Mesothelial cell of epicardium (in vitro differentiated cells): ENCODE measurements at regions not wholly inside any gene's neighbourhood (a gene's known extent, or its start where the extent isn't known, plus 50 kb on each side); places are given as distances from the start of the nearest gene placed in this dataset.

ENCODE experiments used
- DNase-seq, 2 experiments: peaks; one replicate each; pipeline ENCODE4 v3.0.0; 2021; ENCODE audit warnings: low spot score in 2 of 2; ENCODE audit not compliant: unreplicated experiment in 2 of 2
- H3K27ac Mint-ChIP-seq: 2 replicates; pipeline ENCODE4 v1.8.0; 2021; ENCODE audit warnings: mixed read lengths
- H3K27me3 Mint-ChIP-seq: 2 replicates; pipeline ENCODE4 v1.8.0; 2021; ENCODE audit warnings: low read depth, mixed read lengths
- H3K36me3 Mint-ChIP-seq: 2 replicates; pipeline ENCODE4 v1.8.0; 2021; ENCODE audit warnings: mixed read lengths
- H3K4me1 Mint-ChIP-seq: 2 replicates; pipeline ENCODE4 v1.8.0; 2021; ENCODE audit warnings: mixed read lengths
- H3K4me3 Mint-ChIP-seq: 2 replicates; pipeline ENCODE4 v1.8.0; 2021; ENCODE audit warnings: mild to moderate bottlenecking, moderate library complexity, mixed read lengths
- H3K9me3 Mint-ChIP-seq: 2 replicates; pipeline ENCODE4 v1.8.0; 2021; ENCODE audit warnings: mixed read lengths
- TF ChIP-seq, protein P1 (sequence below): fragments of 200-600 bp; sonication (generic); IDR thresholded peaks from one replicate; pipeline ENCODE4 v1.5.0; 2021; ENCODE audit warnings: antibody characterized with exemption; ENCODE audit not compliant: unreplicated experiment

DNA sequence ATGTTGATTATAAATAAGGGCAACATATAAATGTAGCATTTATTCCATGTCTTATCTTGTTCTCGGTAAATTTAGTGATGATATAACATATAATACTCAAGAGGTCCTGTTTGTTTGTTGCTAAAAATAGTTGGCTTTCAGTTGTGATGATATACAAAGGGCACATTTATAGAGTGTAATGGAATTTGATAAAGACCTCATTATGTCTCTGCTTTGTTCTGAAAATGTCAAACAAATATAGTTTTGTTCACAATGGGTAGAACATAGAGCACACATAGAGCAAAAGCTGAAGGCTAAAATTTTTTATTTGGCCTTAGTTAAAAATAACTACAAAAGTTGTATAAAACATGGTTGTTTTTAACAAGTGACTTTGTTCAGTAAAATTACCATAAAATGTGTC is 477.1 kb upstream of the SMC2 start:
- TF ChIP-seq, protein P1, sequence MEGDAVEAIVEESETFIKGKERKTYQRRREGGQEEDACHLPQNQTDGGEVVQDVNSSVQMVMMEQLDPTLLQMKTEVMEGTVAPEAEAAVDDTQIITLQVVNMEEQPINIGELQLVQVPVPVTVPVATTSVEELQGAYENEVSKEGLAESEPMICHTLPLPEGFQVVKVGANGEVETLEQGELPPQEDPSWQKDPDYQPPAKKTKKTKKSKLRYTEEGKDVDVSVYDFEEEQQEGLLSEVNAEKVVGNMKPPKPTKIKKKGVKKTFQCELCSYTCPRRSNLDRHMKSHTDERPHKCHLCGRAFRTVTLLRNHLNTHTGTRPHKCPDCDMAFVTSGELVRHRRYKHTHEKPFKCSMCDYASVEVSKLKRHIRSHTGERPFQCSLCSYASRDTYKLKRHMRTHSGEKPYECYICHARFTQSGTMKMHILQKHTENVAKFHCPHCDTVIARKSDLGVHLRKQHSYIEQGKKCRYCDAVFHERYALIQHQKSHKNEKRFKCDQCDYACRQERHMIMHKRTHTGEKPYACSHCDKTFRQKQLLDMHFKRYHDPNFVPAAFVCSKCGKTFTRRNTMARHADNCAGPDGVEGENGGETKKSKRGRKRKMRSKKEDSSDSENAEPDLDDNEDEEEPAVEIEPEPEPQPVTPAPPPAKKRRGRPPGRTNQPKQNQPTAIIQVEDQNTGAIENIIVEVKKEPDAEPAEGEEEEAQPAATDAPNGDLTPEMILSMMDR: no peak
- Mint-ChIP-seq H3K4me3 (no peak overlapping the region), H3K4me1 (no peaks in the 10 kb centered on the region), H3K9me3 (peaks cover 47% of the 10 kb centered on the region), H3K27ac (no peak overlapping the region), H3K36me3 (no peaks in the 10 kb centered on the region), H3K27me3 (no peaks in the 10 kb centered on the region)
- DNase-seq: no peak

DNA sequence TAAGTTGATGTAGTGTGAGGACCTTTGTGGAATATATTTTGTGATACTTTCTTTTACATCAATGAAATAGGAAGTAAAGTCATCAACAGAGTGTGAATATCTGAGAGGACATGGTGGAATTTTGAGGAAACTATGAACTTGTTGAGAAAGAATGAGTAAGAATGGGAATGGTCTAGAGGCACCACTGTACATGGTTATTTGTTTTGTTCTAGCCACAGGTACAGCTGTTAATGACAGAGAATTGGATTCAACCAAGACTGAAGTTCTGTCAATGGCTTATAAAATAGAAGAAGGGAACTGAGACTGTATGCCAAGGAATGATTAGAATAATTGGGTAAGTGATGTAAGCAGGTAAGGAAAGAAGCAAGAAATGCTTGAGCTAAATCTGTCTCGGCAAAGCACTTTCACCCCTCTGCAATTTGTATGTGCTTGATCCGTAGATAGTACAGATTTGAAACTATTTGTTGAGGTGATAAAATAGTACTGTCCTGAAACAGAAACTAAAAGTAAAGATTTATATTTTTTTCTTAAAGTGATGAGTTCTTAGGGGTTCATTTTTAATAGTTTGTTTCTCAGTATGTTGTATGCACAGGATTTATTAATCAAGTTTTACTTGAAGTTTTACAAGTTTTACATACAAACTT is 468.8 kb upstream of the SMC2 start:
- H3K27ac Mint-ChIP-seq: no peak overlapping the region
- no peaks in the 10 kb centered on the region for H3K4me1 Mint-ChIP-seq
- no peak overlapping the region for H3K4me3 Mint-ChIP-seq
- peaks cover 9% of the 10 kb centered on the region for H3K9me3 Mint-ChIP-seq
- no peaks in the 10 kb centered on the region for H3K36me3 Mint-ChIP-seq
- DNase-seq: no peak
- TF ChIP-seq, protein P1: no peak
- no peaks in the 10 kb centered on the region for H3K27me3 Mint-ChIP-seq

GRCh38 chr9:103627731-103628130 is 466.4 kb upstream of the SMC2 start:
- Mint-ChIP-seq H3K9me3 (no peaks in the 10 kb centered on the region), H3K4me3 (no peak overlapping the region), H3K27ac (no peak overlapping the region), H3K27me3 (no peaks in the 10 kb centered on the region), H3K36me3 (no peaks in the 10 kb centered on the region), H3K4me1 (no peaks in the 10 kb centered on the region)
- TF ChIP-seq, protein P1: no peak
- DNase-seq: no peak

DNA sequence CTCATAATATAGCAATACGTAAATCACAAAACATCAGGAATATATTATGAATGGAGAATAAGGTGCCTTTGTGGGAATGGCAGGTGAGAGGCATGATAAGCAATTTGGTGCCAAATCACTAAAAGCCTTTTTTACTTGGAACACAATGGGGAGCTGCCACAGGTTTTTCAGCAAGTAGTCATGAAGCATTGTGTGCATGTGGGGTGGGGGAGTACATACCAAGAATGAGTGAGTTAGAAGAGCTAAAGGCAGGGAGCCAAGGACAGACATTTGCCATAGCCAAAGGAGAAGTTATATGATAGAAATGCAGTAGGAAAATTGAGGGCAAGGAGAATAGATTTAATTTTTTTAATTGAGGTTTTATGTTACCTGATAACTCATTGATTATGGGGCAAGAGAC is 445.0 kb upstream of the SMC2 start:
- DNase-seq: no peak
- TF ChIP-seq, protein P1: no peak
- Mint-ChIP-seq H3K9me3 (peaks cover 11% of the 10 kb centered on the region), H3K27me3 (no peaks in the 10 kb centered on the region), H3K4me1 (no peaks in the 10 kb centered on the region), H3K27ac (no peak overlapping the region), H3K4me3 (no peak overlapping the region), H3K36me3 (no peaks in the 10 kb centered on the region)

DNA sequence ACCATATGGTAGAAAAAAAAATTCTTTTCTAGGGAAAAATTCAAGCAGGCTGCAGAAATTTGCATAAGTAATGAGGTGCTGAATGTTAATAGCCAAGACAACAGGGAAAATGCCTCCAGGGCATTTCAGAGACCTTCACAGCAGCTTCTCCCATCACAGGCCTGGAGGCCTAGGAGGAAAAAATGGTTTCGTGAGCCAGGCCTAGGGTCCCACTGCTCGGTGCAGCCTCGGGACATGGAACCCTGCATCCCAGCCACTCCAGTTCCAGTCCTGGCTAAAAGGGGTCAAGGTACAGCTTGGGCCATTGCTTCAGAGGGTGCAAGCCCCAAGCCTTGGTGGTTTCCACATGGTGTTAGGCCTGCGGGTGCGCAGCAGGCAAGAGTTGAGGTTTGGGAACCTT is 436.0 kb upstream of the SMC2 start:
- no peak for DNase-seq
- Mint-ChIP-seq H3K9me3 (peaks cover 33% of the 10 kb centered on the region), H3K4me1 (peaks cover under 1% of the 10 kb centered on the region), H3K27ac (no peak overlapping the region), H3K36me3 (no peaks in the 10 kb centered on the region), H3K4me3 (no peak overlapping the region), H3K27me3 (no peaks in the 10 kb centered on the region)
- TF ChIP-seq, protein P1: no peak

- Mint-ChIP-seq H3K4me1 (peaks cover 3% of the 10 kb centered on the region), H3K9me3 (peaks cover 25% of the 10 kb centered on the region), H3K36me3 (no peaks in the 10 kb centered on the region), H3K27me3 (no peaks in the 10 kb centered on the region), H3K27ac (no peak overlapping the region), H3K4me3 (no peak overlapping the region)
- DNase-seq: no peak
- TF ChIP-seq, protein P1: no peak
These were observed 433.3 kb upstream of the SMC2 start for GRCh38 chr9:103660830-103661229.
